H1 (cell line): ENCODE measurements at regions not wholly inside any gene's neighbourhood (a gene's known extent, or its start where the extent isn't known, plus 50 kb on each side); places are given as distances from the start of the nearest gene placed in this dataset.

Experiments used
- CTCF ChIA-PET: fragments of 300-600 bp; sonication (Branson Sonifier 250); formaldehyde crosslinking; loops from one replicate; lab custom pipeline; 2021; ENCODE audit not compliant: partially characterized antibody; lab: Charles Lee
- POLR2A ChIA-PET: fragments of 300-600 bp; sonication (Branson Sonifier 250); formaldehyde crosslinking; loops from one replicate; lab custom pipeline; 2021; ENCODE audit warnings: inconsistent platforms; ENCODE audit not compliant: partially characterized antibody; lab: Charles Lee
- DNase-seq, 2 experiments: peaks; one replicate each; pipeline versions ENCODE4 v3.0.0 to v3.0.0-alpha.2; 2010 to 2022; ENCODE audit warnings: low spot score in 2 of 2, low read depth in 1 of 2, mixed read lengths in 1 of 2
- FAIRE-seq: peaks from 2 replicates; lab custom pipeline; 2011; peaks lifted over from hg19 to GRCh38; lab: Jason Lieb, UNC
- H2AFZ ChIP-seq: 2 replicates; pipeline ENCODE4 v1.8.1; 2012; ENCODE audit warnings: low read length, inconsistent platforms
- H2AK5ac ChIP-seq: 2 replicates; pipeline ENCODE4 v1.6.1; 2013; ENCODE audit warnings: low read depth, low read length
- H2BK120ac ChIP-seq: replicated peaks from 2 replicates; pipeline ENCODE3; 2013; ENCODE audit warnings: low read depth, low read length, inconsistent platforms
- H2BK12ac ChIP-seq: 2 replicates; pipeline ENCODE4 v1.6.1; 2013; ENCODE audit warnings: low read depth, low read length
- H2BK15ac ChIP-seq: 2 replicates; pipeline ENCODE4 v1.6.1; 2013; ENCODE audit warnings: low read length
- H2BK20ac ChIP-seq: 2 replicates; pipeline ENCODE4 v1.6.1; 2013; ENCODE audit warnings: low read length
- H2BK5ac ChIP-seq: 2 replicates; pipeline ENCODE4 v1.6.1; 2013; ENCODE audit warnings: low read depth, low read length
- H3K14ac ChIP-seq: 2 replicates; pipeline ENCODE4 v1.6.1; 2013; ENCODE audit warnings: inconsistent platforms; ENCODE audit not compliant: insufficient read length
- H3K18ac ChIP-seq: 2 replicates; pipeline ENCODE4 v1.6.1; 2013; ENCODE audit warnings: low read length; ENCODE audit errors: extremely low read depth
- H3K23ac ChIP-seq: 2 replicates; pipeline ENCODE4 v1.6.1; 2013; ENCODE audit warnings: inconsistent platforms; ENCODE audit not compliant: insufficient read length
- H3K23me2 ChIP-seq: 2 replicates; pipeline ENCODE4 v1.6.1; 2013; ENCODE audit warnings: low read depth, low read length
- H3K27ac ChIP-seq: 2 replicates; pipeline ENCODE4 v1.6.1; 2011; ENCODE audit warnings: low read depth, low read length, inconsistent platforms
- H3K27me3 ChIP-seq, 4 experiments: replicated peaks in 1 of 4; 1 replicate in 1 of 4; 2 replicates in 3 of 4; pipeline versions ENCODE4 v1.6.1 to v1.8.1; 2011 to 2013; ENCODE audit warnings: low read length in 3 of 4, mild to moderate bottlenecking in 3 of 4, inconsistent platforms in 2 of 4, mixed read lengths in 2 of 4, moderate library complexity in 1 of 4; ENCODE audit not compliant: control insufficient read depth in 3 of 4, insufficient read depth in 3 of 4; ENCODE audit errors: extremely low read depth in 1 of 4
- H3K36me3 ChIP-seq, 4 experiments: 2 replicates each; pipeline versions ENCODE4 v1.6.1 to v1.8.1; 2011 to 2013; ENCODE audit warnings: mild to moderate bottlenecking in 4 of 4, low read length in 3 of 4, moderate library complexity in 2 of 4, control low read depth in 1 of 4, inconsistent platforms in 1 of 4; ENCODE audit not compliant: insufficient read depth in 4 of 4, control insufficient read depth in 2 of 4
- H3K4ac ChIP-seq: replicated peaks from 2 replicates; pipeline ENCODE3; 2013; ENCODE audit warnings: low read length, low read depth, mixed read lengths, inconsistent platforms; ENCODE audit not compliant: insufficient read length
- H3K4me1 ChIP-seq, 4 experiments: replicated peaks in 1 of 4; 1 replicate in 1 of 4; 2 replicates in 3 of 4; pipeline versions ENCODE4 v1.6.1 to v1.8.1; 2011 to 2013; ENCODE audit warnings: low read length in 3 of 4, inconsistent platforms in 2 of 4, mixed read lengths in 1 of 4; ENCODE audit not compliant: insufficient read depth in 4 of 4, control insufficient read depth in 3 of 4
- H3K4me2 ChIP-seq, 2 experiments: 2 replicates each; pipeline versions ENCODE4 v1.6.1 to v1.8.1; 2011 to 2013; ENCODE audit warnings: low read depth in 2 of 2, low read length in 2 of 2, control low read depth in 1 of 2, inconsistent platforms in 1 of 2, mild to moderate bottlenecking in 1 of 2; ENCODE audit not compliant: insufficient read depth in 1 of 2
- H3K4me3 ChIP-seq, 4 experiments: fragments of 200-600, 300-600 bp in 1 of 4; sonication (generic), shearing (Covaris generic), sonication (Bioruptor Twin) in 1 of 4; 2 replicates each; pipeline versions ENCODE4 v1.5.1 to v1.8.1; 2011 to 2016; ENCODE audit warnings: low read length in 4 of 4, low read depth in 3 of 4, control low read depth in 2 of 4, inconsistent platforms in 2 of 4, mild to moderate bottlenecking in 2 of 4, mixed read lengths in 1 of 4, moderate library complexity in 1 of 4; ENCODE audit not compliant: insufficient read depth in 2 of 4; ENCODE audit errors: extremely low read depth in 1 of 4
- H3K56ac ChIP-seq: replicated peaks from 2 replicates; pipeline ENCODE3; 2013; ENCODE audit warnings: low read depth, mild to moderate bottlenecking, mixed read lengths, low read length, inconsistent platforms; ENCODE audit not compliant: insufficient read length
- H3K79me1 ChIP-seq: 2 replicates; pipeline ENCODE4 v1.6.1; 2013; ENCODE audit warnings: low read depth, low read length, control low read depth
- H3K79me2 ChIP-seq, 2 experiments: 2 replicates each; pipeline versions ENCODE4 v1.6.1 to v1.8.1; 2012 to 2013; ENCODE audit warnings: low read length in 2 of 2, mild to moderate bottlenecking in 2 of 2, inconsistent platforms in 1 of 2; ENCODE audit not compliant: insufficient read depth in 2 of 2, control insufficient read depth in 1 of 2
- H3K9ac ChIP-seq, 4 experiments: replicated peaks in 1 of 4; 1 replicate in 1 of 4; 2 replicates in 3 of 4; pipeline versions ENCODE4 v1.6.1 to v1.8.1; 2011 to 2013; ENCODE audit warnings: low read depth in 3 of 4, low read length in 3 of 4, control low read depth in 2 of 4, mild to moderate bottlenecking in 2 of 4, moderate library complexity in 2 of 4, inconsistent platforms in 1 of 4; ENCODE audit errors: extremely low read depth in 1 of 4
- H3K9me3 ChIP-seq, 2 experiments: 2 replicates each; pipeline versions ENCODE4 v1.6.1 to v1.8.1; 2012 to 2013; ENCODE audit warnings: mild to moderate bottlenecking in 2 of 2, moderate library complexity in 2 of 2, control low read depth in 1 of 2, inconsistent platforms in 1 of 2, low read depth in 1 of 2, low read length in 1 of 2, mixed read lengths in 1 of 2; ENCODE audit not compliant: insufficient read depth in 2 of 2
- H4K20me1 ChIP-seq, 2 experiments: replicated peaks in 1 of 2; 2 replicates each; pipeline versions ENCODE3 to v1.8.1; 2011 to 2013; ENCODE audit warnings: inconsistent platforms in 2 of 2, low read length in 2 of 2, mild to moderate bottlenecking in 1 of 2; ENCODE audit not compliant: insufficient read depth in 2 of 2, control insufficient read depth in 1 of 2
- H4K5ac ChIP-seq: 2 replicates; pipeline ENCODE4 v1.6.1; 2013; ENCODE audit warnings: low read length, low read depth, mixed read lengths, inconsistent platforms; ENCODE audit not compliant: insufficient read length
- H4K8ac ChIP-seq: 2 replicates; pipeline ENCODE4 v1.8.0; 2013; ENCODE audit warnings: mild to moderate bottlenecking, moderate library complexity, low read length, inconsistent platforms; ENCODE audit not compliant: insufficient read depth; ENCODE audit errors: extremely low read depth
- H4K91ac ChIP-seq: replicated peaks from 2 replicates; pipeline ENCODE3; 2013; ENCODE audit warnings: low read length, mixed read lengths, inconsistent platforms; ENCODE audit not compliant: insufficient read length
- ATF2 ChIP-seq: IDR thresholded peaks from 2 replicates; pipeline ENCODE4 v1.6.1; 2012; ENCODE audit warnings: low read length, inconsistent platforms
- BCL11A ChIP-seq, 2 experiments: IDR thresholded peaks; one replicate each; pipeline ENCODE4 v1.6.1; 2011; ENCODE audit warnings: low read depth in 2 of 2, low read length in 2 of 2, mild to moderate bottlenecking in 2 of 2
- CHD1 ChIP-seq: IDR thresholded peaks from 2 replicates; pipeline ENCODE4 v1.6.1; 2012; ENCODE audit warnings: low read depth, low read length, improper control_type of control experiment
- CREB1 ChIP-seq: IDR thresholded peaks from 2 replicates; pipeline ENCODE4 v1.6.1; 2012; ENCODE audit warnings: inconsistent platforms
- FOSL1 ChIP-seq: IDR thresholded peaks from 2 replicates; pipeline ENCODE4 v1.6.1; 2011; ENCODE audit warnings: mild to moderate bottlenecking, low read depth, low read length, moderate library complexity; ENCODE audit not compliant: insufficient read depth
- HDAC2 ChIP-seq, 2 experiments: fragments of 300-600 bp in 1 of 2; sonication (generic) in 1 of 2; IDR thresholded peaks; 2 replicates each; pipeline ENCODE4 v1.6.1; 2011 to 2012; ENCODE audit warnings: low read depth in 2 of 2, low read length in 2 of 2, mild to moderate bottlenecking in 2 of 2, moderate library complexity in 2 of 2, borderline replicate concordance in 1 of 2, inconsistent platforms in 1 of 2
- KDM5A ChIP-seq: fragments of 200-600 bp; IDR thresholded peaks from 2 replicates; pipeline ENCODE4 v1.7.1; 2012; ENCODE audit warnings: mild to moderate bottlenecking, low read length, inconsistent platforms, mixed read lengths
- MAFK ChIP-seq: IDR thresholded peaks from 2 replicates; pipeline ENCODE4 v1.6.1; 2012; ENCODE audit warnings: low read depth, mild to moderate bottlenecking, improper control_type of control experiment, low read length
- NANOG ChIP-seq: IDR thresholded peaks from 2 replicates; pipeline ENCODE4 v1.6.1; 2011; ENCODE audit warnings: low read length, low read depth, mild to moderate bottlenecking, inconsistent platforms; ENCODE audit not compliant: insufficient read depth, poor library complexity, severe bottlenecking
- POLR2A ChIP-seq, 2 experiments: IDR thresholded peaks; 1 replicate in 1 of 2; 2 replicates in 1 of 2; pipeline ENCODE4 v1.6.1; 2011; ENCODE audit warnings: low read depth in 2 of 2, low read length in 2 of 2, mild to moderate bottlenecking in 2 of 2; ENCODE audit errors: control extremely low read depth in 1 of 2
- POLR2AphosphoS5 ChIP-seq: IDR thresholded peaks from 2 replicates; pipeline ENCODE4 v1.6.1; 2011; ENCODE audit warnings: low read depth, low read length
- RXRA ChIP-seq: IDR thresholded peaks from 2 replicates; pipeline ENCODE4 v1.6.1; 2011; ENCODE audit warnings: low read depth, mild to moderate bottlenecking, low read length, moderate library complexity; ENCODE audit not compliant: insufficient read depth
- SIRT6 ChIP-seq: IDR thresholded peaks from one replicate; pipeline ENCODE4 v1.7.1; 2012; ENCODE audit warnings: low read length, inconsistent platforms
- WGBS, 2 experiments: shearing (Covaris generic) in 1 of 2; methylation state at CpG; one replicate each; pipeline versions ENCODE4 v1.1.6 to v1.1.7; 2013 to 2015; ENCODE audit warnings: low lambda C conversion rate in 2 of 2, mixed read lengths in 2 of 2, inconsistent platforms in 1 of 2, low coverage in 1 of 2, missing lambda C conversion rate in 1 of 2; ENCODE audit not compliant: insufficient replicate concordance in 2 of 2, insufficient coverage in 1 of 2, insufficient read length in 1 of 2; ENCODE audit errors: extremely low coverage in 1 of 2, missing lambda C conversion rate in 1 of 2; 5-methylcytosine and 5-hydroxymethylcytosine counted together
- TF ChIP-seq, protein P1 (sequence below): IDR thresholded peaks from 2 replicates; pipeline ENCODE4 v1.6.1; 2012; ENCODE audit warnings: inconsistent platforms

GRCh38 chr2:22829791-22830190 lies 555.2 kb upstream of the KLHL29 start:
- Histone ChIP-seq H3K23me2 (no peaks in the 10 kb centered on the region), H4K20me1 (no peaks in the 10 kb centered on the region), H4K91ac (no peak overlapping the region), H2AK5ac (no peak overlapping the region), H3K18ac (no peak overlapping the region), H2BK15ac (no peak overlapping the region), H3K4ac (no peak overlapping the region), H2BK12ac (no peak overlapping the region), H3K4me1 (no peaks in the 10 kb centered on the region), H3K23ac (no peak overlapping the region), H3K4me3 (no peak overlapping the region), H3K27me3 (no peaks in the 10 kb centered on the region), H2AFZ (no peak overlapping the region), H3K9ac (no peak overlapping the region), H3K27ac (no peak overlapping the region), H4K8ac (no peak overlapping the region), H3K9me3 (no peaks in the 10 kb centered on the region), H3K56ac (no peak overlapping the region), H3K4me2 (no peak overlapping the region), H4K5ac (no peak overlapping the region), H3K79me2 (no peaks in the 10 kb centered on the region), H3K36me3 (no peaks in the 10 kb centered on the region), H3K14ac (no peak overlapping the region), H2BK5ac (no peak overlapping the region), H2BK20ac (no peak overlapping the region), H2BK120ac (no peak overlapping the region), H3K79me1 (no peaks in the 10 kb centered on the region)
- DNase-seq (no peak), FAIRE-seq (no peak)
- ChIA-PET CTCF (no interaction called here), POLR2A (no interaction called here)
- 88% methylated on average over 5 of the region's 5 CpGs; no CpG with 5 or more reads in 1 of the 2 experiments for WGBS, 2 experiments
- TF ChIP-seq SIRT6 (no peak), POLR2AphosphoS5 (no peak), CREB1 (no peak), POLR2A (IDR thresholded peaks at IDR 0.05; ENCODE audit: control extremely low read depth in 1 of 2, low read depth in 2 of 2, low read length in 2 of 2) (no peak), KDM5A (no peak), ATF2 (no peak), HDAC2 (IDR thresholded peaks at IDR 0.05; ENCODE audit: borderline replicate concordance in 1 of 2, low read depth in 2 of 2, low read length in 2 of 2) (no peak), NANOG (no peak), CHD1 (no peak), MAFK (no peak), FOSL1 (no peak), BCL11A (IDR thresholded peaks at IDR 0.05; ENCODE audit: low read depth in 2 of 2, low read length in 2 of 2) (no peak), RXRA (no peak)
- TF ChIP-seq, protein P1, sequence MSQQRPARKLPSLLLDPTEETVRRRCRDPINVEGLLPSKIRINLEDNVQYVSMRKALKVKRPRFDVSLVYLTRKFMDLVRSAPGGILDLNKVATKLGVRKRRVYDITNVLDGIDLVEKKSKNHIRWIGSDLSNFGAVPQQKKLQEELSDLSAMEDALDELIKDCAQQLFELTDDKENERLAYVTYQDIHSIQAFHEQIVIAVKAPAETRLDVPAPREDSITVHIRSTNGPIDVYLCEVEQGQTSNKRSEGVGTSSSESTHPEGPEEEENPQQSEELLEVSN, result no peak
